ENCODE measurements at regions not wholly inside any gene's neighbourhood (a gene's known extent, or its start where the extent isn't known, plus 50 kb on each side); places are given as distances from the start of the nearest gene placed in this dataset.

DNA sequence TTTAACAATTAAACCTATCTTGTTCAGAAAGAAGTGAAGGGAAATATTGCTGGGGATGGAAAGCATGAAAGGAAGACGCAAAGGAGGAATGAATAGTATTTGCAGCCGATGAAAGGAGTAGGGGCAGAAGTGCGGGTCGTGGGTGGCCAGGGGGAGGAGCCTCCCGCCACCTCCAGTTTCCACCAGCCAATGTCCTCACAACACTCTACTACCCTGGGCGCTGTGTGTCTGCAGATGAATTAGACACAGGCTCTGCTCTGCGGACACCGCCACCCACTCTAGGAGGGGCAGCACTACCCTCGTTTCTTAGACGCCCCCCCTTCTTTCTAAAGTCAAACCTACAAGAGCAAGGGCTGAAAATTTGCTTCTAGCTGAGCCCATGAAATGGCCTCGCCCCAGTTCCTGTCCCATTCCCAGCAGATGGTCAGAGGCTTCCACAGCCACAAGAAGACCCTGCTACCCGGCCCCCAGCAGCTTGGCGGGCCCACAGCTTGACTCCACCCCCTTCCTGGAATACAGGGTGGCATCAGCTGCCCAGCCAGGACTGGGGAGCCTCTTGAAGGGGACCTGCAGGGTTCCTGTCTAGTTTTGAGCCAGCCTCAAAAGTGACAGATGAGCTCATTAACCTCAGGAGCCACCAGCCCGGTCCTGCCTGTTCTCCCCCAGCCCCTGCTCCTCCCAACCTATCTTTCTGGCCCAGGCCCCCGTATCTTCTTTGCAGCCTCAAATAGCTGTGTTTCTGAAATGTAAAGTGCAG, 268.1 kb downstream of the BUD13 start:
- TF ChIP-seq, protein P1, sequence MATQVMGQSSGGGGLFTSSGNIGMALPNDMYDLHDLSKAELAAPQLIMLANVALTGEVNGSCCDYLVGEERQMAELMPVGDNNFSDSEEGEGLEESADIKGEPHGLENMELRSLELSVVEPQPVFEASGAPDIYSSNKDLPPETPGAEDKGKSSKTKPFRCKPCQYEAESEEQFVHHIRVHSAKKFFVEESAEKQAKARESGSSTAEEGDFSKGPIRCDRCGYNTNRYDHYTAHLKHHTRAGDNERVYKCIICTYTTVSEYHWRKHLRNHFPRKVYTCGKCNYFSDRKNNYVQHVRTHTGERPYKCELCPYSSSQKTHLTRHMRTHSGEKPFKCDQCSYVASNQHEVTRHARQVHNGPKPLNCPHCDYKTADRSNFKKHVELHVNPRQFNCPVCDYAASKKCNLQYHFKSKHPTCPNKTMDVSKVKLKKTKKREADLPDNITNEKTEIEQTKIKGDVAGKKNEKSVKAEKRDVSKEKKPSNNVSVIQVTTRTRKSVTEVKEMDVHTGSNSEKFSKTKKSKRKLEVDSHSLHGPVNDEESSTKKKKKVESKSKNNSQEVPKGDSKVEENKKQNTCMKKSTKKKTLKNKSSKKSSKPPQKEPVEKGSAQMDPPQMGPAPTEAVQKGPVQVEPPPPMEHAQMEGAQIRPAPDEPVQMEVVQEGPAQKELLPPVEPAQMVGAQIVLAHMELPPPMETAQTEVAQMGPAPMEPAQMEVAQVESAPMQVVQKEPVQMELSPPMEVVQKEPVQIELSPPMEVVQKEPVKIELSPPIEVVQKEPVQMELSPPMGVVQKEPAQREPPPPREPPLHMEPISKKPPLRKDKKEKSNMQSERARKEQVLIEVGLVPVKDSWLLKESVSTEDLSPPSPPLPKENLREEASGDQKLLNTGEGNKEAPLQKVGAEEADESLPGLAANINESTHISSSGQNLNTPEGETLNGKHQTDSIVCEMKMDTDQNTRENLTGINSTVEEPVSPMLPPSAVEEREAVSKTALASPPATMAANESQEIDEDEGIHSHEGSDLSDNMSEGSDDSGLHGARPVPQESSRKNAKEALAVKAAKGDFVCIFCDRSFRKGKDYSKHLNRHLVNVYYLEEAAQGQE (IDR thresholded peaks at IDR 0.05; ENCODE audit: unreplicated experiment) = no peak
- TF ChIP-seq, protein P2, sequence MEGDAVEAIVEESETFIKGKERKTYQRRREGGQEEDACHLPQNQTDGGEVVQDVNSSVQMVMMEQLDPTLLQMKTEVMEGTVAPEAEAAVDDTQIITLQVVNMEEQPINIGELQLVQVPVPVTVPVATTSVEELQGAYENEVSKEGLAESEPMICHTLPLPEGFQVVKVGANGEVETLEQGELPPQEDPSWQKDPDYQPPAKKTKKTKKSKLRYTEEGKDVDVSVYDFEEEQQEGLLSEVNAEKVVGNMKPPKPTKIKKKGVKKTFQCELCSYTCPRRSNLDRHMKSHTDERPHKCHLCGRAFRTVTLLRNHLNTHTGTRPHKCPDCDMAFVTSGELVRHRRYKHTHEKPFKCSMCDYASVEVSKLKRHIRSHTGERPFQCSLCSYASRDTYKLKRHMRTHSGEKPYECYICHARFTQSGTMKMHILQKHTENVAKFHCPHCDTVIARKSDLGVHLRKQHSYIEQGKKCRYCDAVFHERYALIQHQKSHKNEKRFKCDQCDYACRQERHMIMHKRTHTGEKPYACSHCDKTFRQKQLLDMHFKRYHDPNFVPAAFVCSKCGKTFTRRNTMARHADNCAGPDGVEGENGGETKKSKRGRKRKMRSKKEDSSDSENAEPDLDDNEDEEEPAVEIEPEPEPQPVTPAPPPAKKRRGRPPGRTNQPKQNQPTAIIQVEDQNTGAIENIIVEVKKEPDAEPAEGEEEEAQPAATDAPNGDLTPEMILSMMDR (conservative IDR thresholded peaks at IDR 0.05; ENCODE audit: low read depth in 2 of 2) = no peak
